ENCODE measurements at regions not wholly inside any gene's neighbourhood (a gene's known extent, or its start where the extent isn't known, plus 50 kb on each side); places are given as distances from the start of the nearest gene placed in this dataset.

GRCh38 chr5:74231697-74232096 is 408.8 kb downstream of the ENC1 start:
- Mint-ChIP-seq H3K36me3 (ENCODE audit: low read depth) (peaks cover 5% of the 10 kb centered on the region), H3K27me3 (ENCODE audit: low read depth, poor library complexity) (no peaks in the 10 kb centered on the region), H3K9me3 (peaks cover 9% of the 10 kb centered on the region), H3K4me1 (no peaks in the 10 kb centered on the region), H3K27ac (no peak overlapping the region), H3K4me3 (no peak overlapping the region)
- TF ChIP-seq CTCF (IDR thresholded peaks at IDR 0.05): no peak
- no peak for DNase-seq

GRCh38 chr5:74226716-74227485 is 413.6 kb downstream of the ENC1 start:
- Mint-ChIP-seq H3K36me3 (ENCODE audit: low read depth) (peaks cover 15% of the 10 kb centered on the region), H3K4me1 (no peaks in the 10 kb centered on the region), H3K4me3 (no peak overlapping the region), H3K9me3 (peaks cover 33% of the 10 kb centered on the region), H3K27me3 (ENCODE audit: low read depth, poor library complexity) (no peaks in the 10 kb centered on the region), H3K27ac (no peak overlapping the region)
- TF ChIP-seq CTCF (IDR thresholded peaks at IDR 0.05): no peak
- no peak for DNase-seq

- Mint-ChIP-seq H3K36me3 (ENCODE audit: low read depth) (peaks cover 15% of the 10 kb centered on the region), H3K27ac (no peak overlapping the region), H3K9me3 (peaks cover 40% of the 10 kb centered on the region), H3K27me3 (ENCODE audit: low read depth, poor library complexity) (no peaks in the 10 kb centered on the region), H3K4me3 (no peak overlapping the region), H3K4me1 (no peaks in the 10 kb centered on the region)
- no peak for DNase-seq
- TF ChIP-seq CTCF (IDR thresholded peaks at IDR 0.05): no peak
These were observed 414.9 kb downstream of the ENC1 start for GRCh38 chr5:74225587-74225986.

GRCh38 chr5:74224331-74224730 is 416.2 kb downstream of the ENC1 start:
- Mint-ChIP-seq H3K27ac (no peak overlapping the region), H3K36me3 (ENCODE audit: low read depth) (peaks cover 10% of the 10 kb centered on the region), H3K27me3 (ENCODE audit: low read depth, poor library complexity) (peaks cover 3% of the 10 kb centered on the region), H3K9me3 (peaks cover 43% of the 10 kb centered on the region), H3K4me1 (no peaks in the 10 kb centered on the region), H3K4me3 (no peak overlapping the region)
- no peak for DNase-seq
- TF ChIP-seq CTCF (IDR thresholded peaks at IDR 0.05): no peak

GRCh38 chr5:74222806-74223205 is 417.7 kb downstream of the ENC1 start:
- no peak for DNase-seq
- Mint-ChIP-seq H3K4me3 (no peak overlapping the region), H3K27me3 (ENCODE audit: low read depth, poor library complexity) (peaks cover 3% of the 10 kb centered on the region), H3K4me1 (no peaks in the 10 kb centered on the region), H3K9me3 (peaks cover 59% of the 10 kb centered on the region), H3K36me3 (ENCODE audit: low read depth) (peaks cover 15% of the 10 kb centered on the region), H3K27ac (no peak overlapping the region)
- TF ChIP-seq CTCF (IDR thresholded peaks at IDR 0.05): no peak

- no peak for TF ChIP-seq CTCF (IDR thresholded peaks at IDR 0.05)
- DNase-seq: no peak
- Mint-ChIP-seq H3K4me3 (no peak overlapping the region), H3K36me3 (ENCODE audit: low read depth) (peaks cover 15% of the 10 kb centered on the region), H3K4me1 (no peaks in the 10 kb centered on the region), H3K27me3 (ENCODE audit: low read depth, poor library complexity) (peaks cover 3% of the 10 kb centered on the region), H3K27ac (no peak overlapping the region), H3K9me3 (peaks cover 66% of the 10 kb centered on the region)
These were observed 419.1 kb downstream of the ENC1 start for GRCh38 chr5:74221413-74221812.
